Mesenchymal stem cell (in vitro differentiated cells and primary cell): ENCODE measurements at regions not wholly inside any gene's neighbourhood (a gene's known extent, or its start where the extent isn't known, plus 50 kb on each side); places are given as distances from the start of the nearest gene placed in this dataset.

Experiments used
- DNase-seq: peaks from one replicate; pipeline ENCODE4 v3.0.0-alpha.2; 2013
- H2AFZ ChIP-seq: one replicate; pipeline ENCODE4 v1.6.1; 2013; ENCODE audit warnings: low read depth, mild to moderate bottlenecking, control low read depth, inconsistent platforms, low read length, moderate library complexity
- H2AK5ac ChIP-seq: 2 replicates; pipeline ENCODE4 v1.6.1; 2013; ENCODE audit warnings: low read length, moderate library complexity, mild to moderate bottlenecking, inconsistent platforms; ENCODE audit not compliant: severe bottlenecking
- H2BK120ac ChIP-seq: one replicate; pipeline ENCODE4 v1.6.1; 2013; ENCODE audit warnings: low read depth, mild to moderate bottlenecking, inconsistent platforms, low read length, moderate library complexity
- H2BK12ac ChIP-seq, 2 experiments: one replicate each; pipeline ENCODE4 v1.6.1; 2013; ENCODE audit warnings: inconsistent platforms in 2 of 2, low read length in 2 of 2, mild to moderate bottlenecking in 2 of 2, moderate library complexity in 2 of 2, control low read depth in 1 of 2
- H2BK15ac ChIP-seq: one replicate; pipeline ENCODE4 v1.6.1; 2013; ENCODE audit warnings: mild to moderate bottlenecking, low read depth, inconsistent platforms; ENCODE audit not compliant: poor library complexity, severe bottlenecking
- H2BK5ac ChIP-seq: 2 replicates; pipeline ENCODE4 v1.6.1; 2013; ENCODE audit warnings: low read depth, mild to moderate bottlenecking, low read length, control low read depth, inconsistent platforms; ENCODE audit not compliant: poor library complexity, severe bottlenecking
- H3K14ac ChIP-seq, 2 experiments: one replicate each; pipeline ENCODE4 v1.6.1; 2013; ENCODE audit warnings: inconsistent platforms in 2 of 2, low read length in 2 of 2, control low read depth in 1 of 2, mild to moderate bottlenecking in 1 of 2, moderate library complexity in 1 of 2
- H3K18ac ChIP-seq, 2 experiments: one replicate each; pipeline ENCODE4 v1.6.1; 2013; ENCODE audit warnings: inconsistent platforms in 2 of 2, low read length in 2 of 2, control low read depth in 1 of 2, low read depth in 1 of 2, mild to moderate bottlenecking in 1 of 2
- H3K23ac ChIP-seq, 2 experiments: one replicate each; pipeline ENCODE4 v1.6.1; 2013; ENCODE audit warnings: inconsistent platforms in 2 of 2, low read length in 2 of 2, mild to moderate bottlenecking in 2 of 2, moderate library complexity in 2 of 2, control low read depth in 1 of 2
- H3K27ac ChIP-seq: 2 replicates; pipeline ENCODE4 v1.5.1; 2013; ENCODE audit warnings: mild to moderate bottlenecking, moderate library complexity, low read length, control low read depth, inconsistent platforms; ENCODE audit not compliant: poor library complexity, severe bottlenecking
- H3K27me3 ChIP-seq, 2 experiments: 2 replicates each; pipeline versions ENCODE4 v1.6.1 to v1.7.0; 2013; ENCODE audit warnings: low read length in 2 of 2, mild to moderate bottlenecking in 2 of 2, moderate library complexity in 2 of 2, control low read depth in 1 of 2, inconsistent platforms in 1 of 2; ENCODE audit not compliant: control insufficient read depth in 1 of 2, insufficient read depth in 1 of 2
- H3K36me3 ChIP-seq, 2 experiments: 2 replicates each; pipeline versions ENCODE4 v1.6.1 to v1.7.0; 2013; ENCODE audit warnings: low read length in 2 of 2, control low read depth in 1 of 2, inconsistent platforms in 1 of 2, low read depth in 1 of 2, mild to moderate bottlenecking in 1 of 2; ENCODE audit not compliant: insufficient read depth in 2 of 2, control insufficient read depth in 1 of 2
- H3K4ac ChIP-seq, 2 experiments: one replicate each; pipeline ENCODE4 v1.6.1; 2013; ENCODE audit warnings: inconsistent platforms in 2 of 2, low read length in 2 of 2, mild to moderate bottlenecking in 2 of 2, moderate library complexity in 2 of 2, control low read depth in 1 of 2, low read depth in 1 of 2
- H3K4me1 ChIP-seq: 2 replicates; pipeline ENCODE4 v1.6.1; 2013; ENCODE audit warnings: low read depth, low read length, control low read depth; ENCODE audit not compliant: control insufficient read depth, insufficient read depth
- H3K4me2 ChIP-seq: 2 replicates; pipeline ENCODE4 v1.6.1; 2013; ENCODE audit warnings: low read length, mild to moderate bottlenecking, inconsistent platforms; ENCODE audit not compliant: poor library complexity, severe bottlenecking
- H3K4me3 ChIP-seq, 2 experiments: 2 replicates each; pipeline versions ENCODE4 v1.5.1 to v1.7.0; 2013; ENCODE audit warnings: low read length in 2 of 2, mild to moderate bottlenecking in 2 of 2, control low read depth in 1 of 2, low read depth in 1 of 2; ENCODE audit not compliant: insufficient read depth in 1 of 2
- H3K79me1 ChIP-seq: replicated peaks from 2 replicates; pipeline ENCODE4 v1.6.1; 2013; ENCODE audit warnings: mild to moderate bottlenecking, control low read depth, low read length, inconsistent platforms; ENCODE audit not compliant: poor library complexity, severe bottlenecking
- H3K9ac ChIP-seq: 2 replicates; pipeline ENCODE4 v1.7.0; 2013; ENCODE audit warnings: mild to moderate bottlenecking, low read length, moderate library complexity
- H3K9me3 ChIP-seq: 2 replicates; pipeline ENCODE4 v1.7.0; 2013; ENCODE audit warnings: mild to moderate bottlenecking, low read length; ENCODE audit not compliant: control insufficient read depth
- H4K8ac ChIP-seq: one replicate; pipeline ENCODE4 v1.6.1; 2013; ENCODE audit warnings: inconsistent platforms, mild to moderate bottlenecking, low read length, moderate library complexity
- H4K91ac ChIP-seq: one replicate; pipeline ENCODE4 v1.6.1; 2013; ENCODE audit warnings: mild to moderate bottlenecking, low read length, inconsistent platforms
- WGBS: methylation state at CpG from one replicate; pipeline ENCODE4 v1.1.7; 2013; ENCODE audit warnings: mixed read lengths; 5-methylcytosine and 5-hydroxymethylcytosine counted together

DNA sequence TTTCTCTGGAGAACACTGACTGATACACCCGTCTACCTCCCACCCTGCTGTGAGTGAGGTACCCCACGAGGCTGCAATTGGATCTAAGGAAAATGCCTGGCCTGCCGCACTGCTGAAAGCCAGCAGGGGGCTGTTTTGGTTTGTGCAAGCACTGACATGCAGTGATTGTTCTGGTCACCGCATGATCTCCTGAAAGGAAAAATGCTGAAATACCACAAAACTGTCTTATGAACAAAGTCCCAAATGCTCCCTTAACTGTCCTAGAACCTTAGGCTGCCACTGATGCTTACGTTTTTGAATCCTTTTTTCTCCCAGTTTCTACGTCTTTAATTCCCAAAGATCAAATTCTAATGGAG lies 132.7 kb downstream of the JCAD start:
- peak; percentile 49 for DNase-seq
- H3K4me3 ChIP-seq = no peak overlapping the region
- no peak overlapping the region for H2BK15ac ChIP-seq
- no peaks in the 10 kb centered on the region for H3K79me1 ChIP-seq
- H3K4me1 ChIP-seq = peaks cover 16% of the 10 kb centered on the region
- H4K91ac ChIP-seq = peak overlapping the region; percentile 31
- no peak overlapping the region for H2BK120ac ChIP-seq
- no peak overlapping the region for H3K23ac ChIP-seq
- H3K9ac ChIP-seq = no peak overlapping the region
- no peak overlapping the region for H2AK5ac ChIP-seq
- H3K27me3 ChIP-seq = peaks cover 0 to 48% of the 10 kb centered on the region in 2 experiments
- H3K36me3 ChIP-seq = no peaks in the 10 kb centered on the region
- no peak overlapping the region for H2BK5ac ChIP-seq
- peak overlapping the region in 1 of 2 experiments; percentile 48 for H3K18ac ChIP-seq
- H3K27ac ChIP-seq = no peak overlapping the region
- H3K14ac ChIP-seq = no peak overlapping the region
- H2BK12ac ChIP-seq = no peak overlapping the region
- WGBS = 66% methylated on average over 6 of the region's 6 CpGs
- no peak overlapping the region for H2AFZ ChIP-seq
- H3K4ac ChIP-seq = peak overlapping the region in 1 of 2 experiments; percentile 54
- no peak overlapping the region for H4K8ac ChIP-seq
- peak overlapping the region; percentile 25 for H3K4me2 ChIP-seq
- peaks cover 25% of the 10 kb centered on the region for H3K9me3 ChIP-seq

DNA sequence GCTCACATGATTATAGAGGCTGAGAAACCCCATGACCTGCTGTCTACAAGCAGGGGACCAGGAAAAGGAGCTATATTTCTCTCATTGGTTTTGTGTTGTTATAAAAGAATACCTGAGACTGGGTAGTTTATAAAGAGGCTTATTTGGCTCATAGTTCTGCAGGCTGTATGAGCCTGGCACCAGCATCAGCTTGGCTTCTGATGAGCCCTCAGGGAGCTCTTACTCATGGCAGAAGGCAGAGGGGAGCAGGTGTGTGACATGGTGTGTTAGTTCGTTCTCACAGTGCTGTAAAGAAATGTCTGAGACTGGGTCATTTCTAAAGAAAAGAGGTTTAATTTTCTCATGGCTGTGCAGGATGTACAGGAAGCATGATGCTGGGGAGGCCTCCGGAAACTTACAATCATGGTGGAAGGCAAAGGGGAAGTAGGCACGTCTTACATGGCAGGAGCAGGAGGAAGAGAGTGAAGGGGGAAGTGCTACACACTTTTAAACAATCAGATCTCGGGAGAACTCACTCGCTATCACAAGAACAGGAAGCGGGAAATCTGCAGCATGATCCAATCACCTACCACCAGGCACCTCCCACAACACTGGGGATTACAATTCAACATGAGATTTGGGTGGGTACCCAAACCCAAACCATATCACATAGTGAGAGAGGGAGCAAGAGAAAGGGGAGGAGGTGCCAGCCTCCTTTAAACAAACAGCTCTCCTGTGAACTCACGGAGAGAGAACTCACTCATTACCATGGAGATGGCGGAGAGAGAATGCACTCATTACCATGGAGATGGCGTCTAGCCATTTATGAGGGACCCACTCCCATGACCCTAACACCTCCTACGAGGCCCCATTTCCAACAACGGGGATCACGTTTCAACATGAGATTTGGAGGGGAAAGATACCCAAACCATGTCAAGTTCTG lies 133.4 kb downstream of the JCAD start:
- Histone ChIP-seq H3K36me3 (no peaks in the 10 kb centered on the region), H4K8ac (no peak overlapping the region)
- 80% methylated on average over 8 of the region's 12 CpGs for WGBS

DNA sequence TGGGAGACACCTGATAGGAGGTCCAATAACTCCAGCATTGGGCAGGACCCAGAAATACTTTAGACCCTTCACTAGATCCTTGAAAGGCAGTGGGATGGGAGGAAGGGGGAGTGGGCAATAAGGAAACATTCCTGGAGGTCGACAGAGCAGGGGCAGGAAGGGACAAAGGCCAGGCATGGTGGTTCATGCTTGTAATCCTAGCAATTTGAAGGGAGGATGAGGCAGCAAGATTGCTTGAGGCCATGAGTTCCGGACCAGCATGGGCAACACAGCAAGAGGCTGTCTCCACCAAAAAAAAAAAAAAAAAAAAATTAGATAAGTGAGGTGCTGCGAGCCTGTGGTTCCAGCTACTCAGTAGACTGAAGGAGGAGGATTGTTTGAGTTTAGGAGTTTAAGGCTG lies 134.9 kb downstream of the JCAD start:
- H3K27me3 ChIP-seq = peaks cover 3 to 70% of the 10 kb centered on the region in 2 experiments
- no peak overlapping the region for H3K4ac ChIP-seq
- peaks cover 19% of the 10 kb centered on the region for H3K4me1 ChIP-seq
- no peak overlapping the region for H2AFZ ChIP-seq
- H3K14ac ChIP-seq = no peak overlapping the region
- H3K9ac ChIP-seq = no peak overlapping the region
- no peak overlapping the region for H2BK12ac ChIP-seq
- WGBS = 89% methylated on average over 3 of the region's 3 CpGs
- no peak overlapping the region for H4K91ac ChIP-seq
- H3K9me3 ChIP-seq = peaks cover 16% of the 10 kb centered on the region
- H3K27ac ChIP-seq = no peak overlapping the region
- H4K8ac ChIP-seq = no peak overlapping the region
- H2BK15ac ChIP-seq = no peak overlapping the region
- no peak overlapping the region for H3K4me2 ChIP-seq
- no peak for DNase-seq
- no peaks in the 10 kb centered on the region for H3K36me3 ChIP-seq
- H3K23ac ChIP-seq = no peak overlapping the region
- H2BK5ac ChIP-seq = no peak overlapping the region
- H3K79me1 ChIP-seq = no peaks in the 10 kb centered on the region
- no peak overlapping the region for H3K18ac ChIP-seq
- no peak overlapping the region for H3K4me3 ChIP-seq
- H2BK120ac ChIP-seq = no peak overlapping the region
- no peak overlapping the region for H2AK5ac ChIP-seq

More for the DNA sequence above, 133.4 kb downstream of the JCAD start:
- H3K9ac ChIP-seq = no peak overlapping the region
- H3K9me3 ChIP-seq = peaks cover 19% of the 10 kb centered on the region
- peak overlapping the region in 1 of 2 experiments; percentile 43 for H2BK12ac ChIP-seq
- H3K14ac ChIP-seq = no peak overlapping the region
- no peak overlapping the region for H2BK15ac ChIP-seq
- peaks cover 18% of the 10 kb centered on the region for H3K4me1 ChIP-seq
- peak overlapping the region; percentile 25 for H3K4me2 ChIP-seq
- no peak for DNase-seq
- H3K4me3 ChIP-seq = no peak overlapping the region
- peak overlapping the region; percentile 46 to 54 for H3K4ac ChIP-seq
- no peak overlapping the region for H3K23ac ChIP-seq
- peaks cover 0 to 54% of the 10 kb centered on the region in 2 experiments for H3K27me3 ChIP-seq
- no peak overlapping the region for H3K27ac ChIP-seq
- peak overlapping the region; percentile 31 for H4K91ac ChIP-seq
- H3K79me1 ChIP-seq = no peaks in the 10 kb centered on the region
- H2AFZ ChIP-seq = no peak overlapping the region
- no peak overlapping the region for H2BK5ac ChIP-seq
- H2AK5ac ChIP-seq = peak overlapping the region; percentile 39
- H2BK120ac ChIP-seq = no peak overlapping the region
- H3K18ac ChIP-seq = peak overlapping the region in 1 of 2 experiments; percentile 48

DNA sequence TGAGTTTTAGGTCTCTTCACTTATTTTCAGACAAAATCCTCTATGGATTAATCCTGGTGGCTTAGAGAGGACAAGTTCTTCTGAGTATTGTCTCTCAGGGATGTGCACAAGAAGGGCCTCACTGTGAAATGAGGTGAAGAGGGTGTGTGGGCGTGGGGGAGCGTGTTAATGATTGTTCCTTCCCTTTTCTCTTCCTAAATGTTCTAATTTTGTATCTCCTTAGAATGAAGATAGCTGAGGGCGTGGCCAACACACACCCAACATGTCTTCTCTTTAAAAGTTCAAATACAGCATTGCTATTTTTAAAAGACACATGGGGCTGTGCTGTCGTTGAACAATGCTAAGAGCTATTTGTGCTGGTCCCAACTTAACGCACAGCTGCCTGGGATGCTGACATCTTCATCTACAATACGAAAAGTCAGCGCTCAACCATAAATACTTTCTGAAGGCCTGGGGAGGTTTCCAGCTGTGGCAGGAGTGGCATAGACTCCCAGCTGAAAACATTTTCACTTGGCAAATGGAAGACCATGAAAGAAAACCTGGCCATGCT lies 135.9 kb downstream of the JCAD start:
- no peak overlapping the region for H3K9ac ChIP-seq
- no peak overlapping the region for H4K8ac ChIP-seq
- no peak overlapping the region for H2BK12ac ChIP-seq
- no peak overlapping the region for H2BK5ac ChIP-seq
- H2BK15ac ChIP-seq = no peak overlapping the region
- H3K14ac ChIP-seq = no peak overlapping the region
- H4K91ac ChIP-seq = no peak overlapping the region
- H3K79me1 ChIP-seq = no peaks in the 10 kb centered on the region
- peaks cover 8% of the 10 kb centered on the region for H3K9me3 ChIP-seq
- peaks cover 3 to 75% of the 10 kb centered on the region in 2 experiments for H3K27me3 ChIP-seq
- no peak overlapping the region for H3K4me2 ChIP-seq
- no peak for DNase-seq
- H3K4me1 ChIP-seq = peaks cover 19% of the 10 kb centered on the region
- H3K4me3 ChIP-seq = no peak overlapping the region
- 93% methylated on average over 5 of the region's 7 CpGs for WGBS
- no peaks in the 10 kb centered on the region for H3K36me3 ChIP-seq
- no peak overlapping the region for H3K27ac ChIP-seq
- no peak overlapping the region for H2AFZ ChIP-seq
- H2BK120ac ChIP-seq = no peak overlapping the region
- no peak overlapping the region for H3K4ac ChIP-seq
- H3K18ac ChIP-seq = no peak overlapping the region
- H3K23ac ChIP-seq = no peak overlapping the region
- no peak overlapping the region for H2AK5ac ChIP-seq
